ENCODE measurements at regions not wholly inside any gene's neighbourhood (a gene's known extent, or its start where the extent isn't known, plus 50 kb on each side); places are given as distances from the start of the nearest gene placed in this dataset.
"Not testable (repeated sequence)": the region's sequence is repeated elsewhere in the genome, so short reads cannot be mapped to it uniquely, and the experiment has no call there.

DNA sequence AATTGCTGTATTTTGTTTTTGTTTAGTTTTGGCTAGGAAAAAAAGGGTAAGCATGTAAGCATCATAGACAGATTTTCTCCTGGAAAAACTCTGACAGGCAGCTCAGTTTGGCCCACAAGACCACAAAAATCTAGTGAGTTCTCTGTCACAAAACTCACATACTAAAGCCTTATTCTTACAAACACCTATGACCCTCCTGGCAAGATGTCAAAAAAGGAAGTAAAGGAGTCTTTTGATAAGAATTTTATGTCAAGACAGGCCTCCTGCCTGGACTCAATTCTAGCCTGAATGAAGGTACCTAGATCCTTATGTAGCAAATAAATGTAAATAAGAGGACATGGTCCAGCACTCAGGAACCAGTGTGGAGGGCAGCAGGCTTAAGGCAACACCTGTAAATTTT is 668.3 kb upstream of the ZNF385D start:
- no peak overlapping the region for H3K4me3 ChIP-seq (ENCODE audit: low read length)
- TF ChIP-seq, protein P1, sequence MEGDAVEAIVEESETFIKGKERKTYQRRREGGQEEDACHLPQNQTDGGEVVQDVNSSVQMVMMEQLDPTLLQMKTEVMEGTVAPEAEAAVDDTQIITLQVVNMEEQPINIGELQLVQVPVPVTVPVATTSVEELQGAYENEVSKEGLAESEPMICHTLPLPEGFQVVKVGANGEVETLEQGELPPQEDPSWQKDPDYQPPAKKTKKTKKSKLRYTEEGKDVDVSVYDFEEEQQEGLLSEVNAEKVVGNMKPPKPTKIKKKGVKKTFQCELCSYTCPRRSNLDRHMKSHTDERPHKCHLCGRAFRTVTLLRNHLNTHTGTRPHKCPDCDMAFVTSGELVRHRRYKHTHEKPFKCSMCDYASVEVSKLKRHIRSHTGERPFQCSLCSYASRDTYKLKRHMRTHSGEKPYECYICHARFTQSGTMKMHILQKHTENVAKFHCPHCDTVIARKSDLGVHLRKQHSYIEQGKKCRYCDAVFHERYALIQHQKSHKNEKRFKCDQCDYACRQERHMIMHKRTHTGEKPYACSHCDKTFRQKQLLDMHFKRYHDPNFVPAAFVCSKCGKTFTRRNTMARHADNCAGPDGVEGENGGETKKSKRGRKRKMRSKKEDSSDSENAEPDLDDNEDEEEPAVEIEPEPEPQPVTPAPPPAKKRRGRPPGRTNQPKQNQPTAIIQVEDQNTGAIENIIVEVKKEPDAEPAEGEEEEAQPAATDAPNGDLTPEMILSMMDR (IDR thresholded peaks at IDR 0.05; ENCODE audit: insufficient read depth, low read depth, low read length, missing control alignments), result no peak
- DNase-seq (ENCODE audit: low read depth), result no peak

DNA sequence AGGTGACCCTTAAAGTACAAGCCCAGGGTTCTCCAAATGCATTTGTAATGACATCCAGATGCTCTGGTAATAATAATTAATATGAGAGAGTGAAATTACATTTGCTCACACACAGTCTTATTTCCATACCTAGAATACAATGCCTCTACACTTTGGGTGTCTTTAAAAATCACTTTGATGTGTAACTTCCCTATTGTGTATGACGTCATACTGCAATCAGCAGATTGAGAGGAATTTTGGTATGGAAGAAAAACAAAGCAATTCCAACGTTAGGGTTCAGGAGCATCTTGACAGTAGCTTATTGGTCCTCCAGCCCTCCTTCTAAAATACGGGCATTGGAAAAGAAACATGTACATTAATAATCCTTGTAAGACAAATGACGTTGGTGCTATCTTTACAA is 670.6 kb upstream of the ZNF385D start:
- TF ChIP-seq, protein P1 (IDR thresholded peaks at IDR 0.05; ENCODE audit: insufficient read depth, low read depth, low read length, missing control alignments), result no peak
- no peak for DNase-seq (ENCODE audit: low read depth)
- no peak overlapping the region for H3K4me3 ChIP-seq (ENCODE audit: low read length)

DNA sequence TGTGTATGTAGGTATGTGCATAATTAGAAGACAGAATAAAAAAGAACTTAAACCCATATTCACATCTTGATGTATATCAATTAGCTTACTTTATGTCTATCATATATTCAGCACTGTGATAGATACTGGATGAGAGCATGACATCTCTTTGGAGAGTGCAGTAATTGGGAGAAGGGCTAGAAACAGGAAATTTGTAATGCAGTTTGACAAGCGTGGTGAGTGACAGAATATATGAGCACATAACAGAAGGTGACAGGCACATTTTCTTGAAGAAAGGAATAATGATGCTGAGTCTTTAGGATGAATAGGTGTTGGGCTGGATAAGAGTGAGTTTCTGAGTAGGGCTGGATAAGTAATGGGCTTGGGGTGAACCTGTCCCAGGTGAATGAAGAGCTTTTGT is 680.3 kb upstream of the ZNF385D start:
- no peak overlapping the region for H3K4me3 ChIP-seq (ENCODE audit: low read length)
- TF ChIP-seq, protein P1 (IDR thresholded peaks at IDR 0.05; ENCODE audit: insufficient read depth, low read depth, low read length, missing control alignments), result no peak
- DNase-seq (ENCODE audit: low read depth), result no peak

DNA sequence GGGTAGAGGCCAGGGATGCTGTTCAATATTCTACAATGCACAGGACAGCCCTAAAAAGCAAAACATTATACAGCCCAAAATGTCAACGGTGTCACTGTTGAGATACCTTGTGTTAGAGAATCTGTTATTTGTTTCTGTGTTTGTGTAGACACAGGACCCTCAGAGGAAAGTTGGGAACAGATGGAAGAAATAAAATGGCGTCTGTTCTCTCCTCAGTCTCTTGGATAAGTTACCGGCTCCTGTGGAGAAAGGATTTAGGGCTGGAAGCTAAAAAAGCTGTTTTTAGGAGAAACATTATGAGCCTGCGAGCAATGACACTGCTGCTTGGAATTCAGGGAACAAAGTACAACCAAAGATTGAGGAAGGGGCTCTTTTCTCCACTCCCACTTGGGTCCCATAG is 688.6 kb upstream of the ZNF385D start:
- TF ChIP-seq, protein P1 (IDR thresholded peaks at IDR 0.05; ENCODE audit: insufficient read depth, low read depth, low read length, missing control alignments), result no peak
- no peak for DNase-seq (ENCODE audit: low read depth)
- H3K4me3 ChIP-seq (ENCODE audit: low read length), result no peak overlapping the region

DNA sequence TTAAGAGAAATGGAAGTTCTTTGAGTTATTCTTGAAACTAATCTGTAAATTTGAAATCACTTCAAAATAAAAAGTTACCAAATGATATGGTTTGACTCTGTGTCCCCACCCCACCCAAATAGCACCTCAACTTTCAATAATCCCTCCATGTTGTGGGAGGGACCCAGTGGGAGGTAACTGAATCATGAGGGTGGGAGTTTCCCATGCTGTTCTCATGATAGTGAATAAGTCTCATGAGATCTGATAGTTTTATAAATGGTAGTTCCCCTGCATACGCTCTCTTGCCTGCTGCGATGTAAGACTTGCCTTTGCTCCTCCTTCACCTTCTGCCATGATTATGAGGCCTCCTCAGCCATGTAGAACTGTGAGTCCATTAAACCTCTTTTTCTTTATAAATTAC is 690.7 kb upstream of the ZNF385D start:
- H3K4me3 ChIP-seq (ENCODE audit: low read length), result no peak overlapping the region
- DNase-seq (ENCODE audit: low read depth), result no peak
- TF ChIP-seq, protein P1 (IDR thresholded peaks at IDR 0.05; ENCODE audit: insufficient read depth, low read depth, low read length, missing control alignments), result no peak

DNA sequence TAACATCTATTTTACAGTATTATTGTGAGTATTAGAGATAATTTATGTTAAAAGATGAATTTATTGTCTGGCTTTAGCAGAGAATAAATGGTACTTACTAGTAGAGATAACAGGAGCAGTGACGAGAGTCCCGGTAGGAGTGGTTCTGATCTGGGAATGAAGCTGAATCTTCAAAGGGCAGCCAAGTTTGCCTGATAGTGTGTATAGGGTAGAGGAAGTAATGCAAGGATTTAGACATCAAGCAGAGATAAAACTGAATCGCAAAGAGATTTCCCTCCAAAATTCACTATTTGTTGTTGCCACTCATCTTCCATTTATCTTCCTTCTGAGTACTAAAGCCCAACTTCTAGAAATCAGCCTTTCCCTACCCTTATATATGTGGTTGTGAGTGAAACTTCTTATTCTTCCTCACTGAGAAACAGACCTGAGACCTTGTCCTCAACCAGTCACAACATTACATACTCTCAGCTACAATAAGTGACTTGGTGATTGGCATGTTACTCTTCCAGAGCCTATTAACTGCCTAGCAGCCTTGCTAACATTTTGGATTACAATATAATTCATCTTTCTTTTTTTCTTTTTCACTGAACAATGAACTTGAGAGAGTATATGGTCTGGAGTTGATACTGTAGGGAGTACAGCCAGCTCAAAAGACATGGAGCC is 692.7 kb upstream of the ZNF385D start:
- H3K4me3 ChIP-seq (ENCODE audit: low read length), result no peak overlapping the region
- no peak for DNase-seq (ENCODE audit: low read depth)
- TF ChIP-seq, protein P1 (IDR thresholded peaks at IDR 0.05; ENCODE audit: insufficient read depth, low read depth, low read length, missing control alignments), result no peak

DNA sequence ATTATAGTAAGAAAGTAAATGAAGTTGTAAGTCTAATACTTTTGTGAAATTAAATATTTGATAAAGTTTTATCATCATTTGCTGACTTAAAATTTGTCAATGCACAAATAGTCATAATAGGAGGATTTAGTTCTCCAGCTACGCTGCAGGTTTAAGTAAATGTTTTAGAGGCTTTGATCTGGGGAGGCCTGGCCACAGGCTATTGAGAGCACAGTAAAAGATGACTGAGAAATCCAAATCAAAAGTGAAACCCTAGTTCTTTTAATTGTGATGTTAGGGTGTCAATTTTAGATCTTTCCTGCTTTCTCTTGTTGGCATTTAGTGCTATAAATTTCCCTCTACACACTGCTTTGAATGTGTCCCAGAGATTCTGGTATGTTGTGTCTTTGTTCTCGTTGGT is 694.3 kb upstream of the ZNF385D start:
- not testable (repeated sequence) for H3K4me3 ChIP-seq (ENCODE audit: low read length)

More for the DNA sequence above, 694.3 kb upstream of the ZNF385D start:
- not testable (repeated sequence) for DNase-seq (ENCODE audit: low read depth)

Data from epithelial cell of esophagus (primary cell).